Fibroblast of the aortic adventitia (primary cell): ENCODE measurements at regions not wholly inside any gene's neighbourhood (a gene's known extent, or its start where the extent isn't known, plus 50 kb on each side); places are given as distances from the start of the nearest gene placed in this dataset.

Experiments
- DNase-seq: peaks from one replicate; pipeline ENCODE4 v3.0.0-alpha.2; 2010; ENCODE audit warnings: low read depth
- H3K4me3 ChIP-seq: 2 replicates; pipeline ENCODE4 v1.5.1; 2011; ENCODE audit warnings: low read depth, mild to moderate bottlenecking, control low read depth, low read length, moderate library complexity
- TF ChIP-seq, protein P1 (sequence below): IDR thresholded peaks from 2 replicates; pipeline ENCODE4 v1.5.1; 2011; ENCODE audit warnings: mild to moderate bottlenecking, low read length, control low read depth, inconsistent platforms; ENCODE audit not compliant: insufficient read depth

DNA sequence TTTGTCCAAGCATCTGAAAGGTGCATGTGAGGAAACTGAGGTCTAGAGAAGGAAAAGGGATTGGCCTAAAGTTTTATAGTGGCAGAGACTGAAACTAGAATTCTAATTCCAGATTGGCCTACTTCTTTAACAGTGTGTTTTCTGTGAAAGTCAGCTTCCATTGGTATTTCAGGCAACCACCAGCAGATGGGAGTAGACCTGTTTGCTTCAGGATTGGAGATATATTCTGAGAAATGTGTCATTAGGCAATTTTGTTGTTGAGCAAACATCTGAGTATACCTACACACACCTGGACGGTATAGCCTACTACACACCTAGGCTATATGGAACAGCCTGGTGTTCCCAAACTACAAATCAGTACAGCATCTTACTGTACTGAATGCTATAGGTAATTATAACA lies 207.3 kb upstream of the RADX start:
- TF ChIP-seq, protein P1, sequence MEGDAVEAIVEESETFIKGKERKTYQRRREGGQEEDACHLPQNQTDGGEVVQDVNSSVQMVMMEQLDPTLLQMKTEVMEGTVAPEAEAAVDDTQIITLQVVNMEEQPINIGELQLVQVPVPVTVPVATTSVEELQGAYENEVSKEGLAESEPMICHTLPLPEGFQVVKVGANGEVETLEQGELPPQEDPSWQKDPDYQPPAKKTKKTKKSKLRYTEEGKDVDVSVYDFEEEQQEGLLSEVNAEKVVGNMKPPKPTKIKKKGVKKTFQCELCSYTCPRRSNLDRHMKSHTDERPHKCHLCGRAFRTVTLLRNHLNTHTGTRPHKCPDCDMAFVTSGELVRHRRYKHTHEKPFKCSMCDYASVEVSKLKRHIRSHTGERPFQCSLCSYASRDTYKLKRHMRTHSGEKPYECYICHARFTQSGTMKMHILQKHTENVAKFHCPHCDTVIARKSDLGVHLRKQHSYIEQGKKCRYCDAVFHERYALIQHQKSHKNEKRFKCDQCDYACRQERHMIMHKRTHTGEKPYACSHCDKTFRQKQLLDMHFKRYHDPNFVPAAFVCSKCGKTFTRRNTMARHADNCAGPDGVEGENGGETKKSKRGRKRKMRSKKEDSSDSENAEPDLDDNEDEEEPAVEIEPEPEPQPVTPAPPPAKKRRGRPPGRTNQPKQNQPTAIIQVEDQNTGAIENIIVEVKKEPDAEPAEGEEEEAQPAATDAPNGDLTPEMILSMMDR, result peak; percentile 24
- H3K4me3 ChIP-seq, result no peak overlapping the region
- no peak for DNase-seq

DNA sequence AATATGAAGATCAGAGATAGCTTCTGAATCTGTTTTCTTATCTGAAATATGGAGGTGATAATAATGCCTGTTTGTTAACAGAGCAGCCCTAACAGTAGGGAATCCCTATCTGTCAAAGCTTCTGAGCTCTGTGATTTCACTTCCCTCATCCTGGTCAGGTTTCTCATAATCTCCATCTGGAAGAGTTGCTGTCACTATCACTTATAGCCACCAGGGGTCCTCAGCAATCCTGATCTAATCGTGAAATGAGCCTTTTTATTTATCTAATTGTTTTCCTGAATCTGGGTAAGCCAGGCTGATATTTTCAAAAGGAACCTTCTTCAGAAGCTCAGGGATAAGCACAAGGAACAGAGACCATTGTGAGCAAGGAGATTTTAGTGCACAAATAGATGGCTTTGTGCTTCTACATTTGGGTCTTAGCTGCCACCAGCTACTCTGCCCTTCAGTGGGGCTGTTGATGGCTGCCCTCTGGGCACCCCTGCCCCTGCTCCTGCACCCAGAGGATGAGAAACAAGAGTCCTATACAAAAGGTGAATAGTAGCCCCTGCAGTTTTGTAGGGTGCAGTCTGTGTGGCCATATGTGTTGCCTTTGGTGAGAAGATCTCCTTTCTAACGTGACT lies 196.4 kb upstream of the RADX start:
- DNase-seq, result peak; percentile 38
- H3K4me3 ChIP-seq, result no peak overlapping the region
- TF ChIP-seq, protein P1, result peak; percentile 82

DNA sequence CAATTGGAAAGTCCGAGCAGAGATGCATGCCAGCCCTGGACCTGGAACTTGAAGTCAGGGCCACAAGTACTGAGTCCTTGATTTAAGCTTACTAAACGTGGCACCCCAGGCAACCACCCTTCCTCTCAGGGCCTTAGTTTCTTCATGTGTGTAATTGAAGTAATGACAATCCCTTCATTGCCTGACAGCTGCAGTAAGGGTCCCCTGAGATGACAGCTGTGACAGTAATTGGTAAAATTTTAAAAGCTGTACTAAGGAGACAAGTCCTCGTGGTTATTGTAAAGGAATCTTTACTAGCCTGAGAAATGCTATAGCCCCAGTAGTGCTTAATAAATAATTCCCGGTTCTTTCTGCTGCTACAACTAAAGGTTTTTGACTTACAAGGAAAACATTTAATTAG lies 175.1 kb upstream of the RADX start:
- no peak for DNase-seq
- TF ChIP-seq, protein P1, result no peak
- no peak overlapping the region for H3K4me3 ChIP-seq

DNA sequence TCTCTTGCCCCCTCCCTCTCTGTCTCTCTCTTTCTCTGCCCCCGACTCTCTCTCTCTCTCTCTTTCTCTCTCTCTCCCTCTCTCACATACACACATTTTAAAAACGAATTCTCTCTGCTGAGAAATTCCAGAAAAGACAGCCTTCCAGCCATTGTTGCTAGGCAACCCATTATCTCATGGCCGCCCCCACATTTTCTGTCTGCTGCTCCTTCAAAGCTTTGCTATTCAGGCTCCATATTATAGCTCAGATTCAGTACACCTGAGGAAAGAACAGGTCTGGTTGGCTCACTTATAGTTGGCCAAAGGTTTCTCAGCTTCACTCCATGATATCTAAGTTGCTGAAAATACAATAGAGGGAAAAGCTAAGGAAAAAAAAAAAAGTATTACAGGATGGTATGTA lies 174.4 kb upstream of the RADX start:
- TF ChIP-seq, protein P1, result no peak
- no peak for DNase-seq
- no peak overlapping the region for H3K4me3 ChIP-seq

DNA sequence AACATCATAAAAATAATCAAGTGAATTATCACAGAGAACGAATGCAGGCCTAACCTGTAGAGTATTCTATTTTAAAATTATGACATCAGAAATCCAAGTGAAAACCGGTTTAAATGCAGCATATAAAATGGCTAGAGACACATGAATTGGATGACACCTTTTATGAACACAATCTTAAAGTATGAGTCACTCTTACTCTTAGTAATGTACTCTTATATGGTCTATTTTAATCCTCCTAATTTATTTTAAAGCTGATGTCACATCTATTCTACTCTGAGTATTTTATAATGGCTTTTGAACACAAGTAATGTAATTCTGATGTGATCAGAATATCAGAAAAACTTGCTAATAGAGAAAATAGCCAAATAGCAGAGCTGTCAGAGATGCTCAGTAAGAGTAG lies 161.4 kb upstream of the RADX start:
- DNase-seq, result no peak
- TF ChIP-seq, protein P1, result no peak
- no peak overlapping the region for H3K4me3 ChIP-seq

DNA sequence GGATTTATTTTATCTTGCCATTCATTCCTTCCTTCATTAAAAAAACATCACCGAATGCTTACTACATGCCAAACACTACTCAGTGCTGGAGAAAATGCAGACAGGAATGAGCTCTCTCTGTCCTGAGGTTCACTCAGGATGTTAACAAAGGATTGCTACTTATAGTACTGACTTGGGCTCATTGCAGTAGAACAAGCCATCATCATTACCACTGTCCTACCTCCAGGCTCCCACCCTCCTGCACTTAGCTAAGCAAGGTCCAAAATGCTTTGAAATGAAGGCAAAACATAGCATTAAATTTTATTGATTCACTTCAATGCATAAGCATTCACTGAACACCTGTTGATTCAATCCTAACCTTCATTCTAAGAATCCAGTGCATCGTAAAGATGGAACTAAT lies 159.8 kb upstream of the RADX start:
- H3K4me3 ChIP-seq, result no peak overlapping the region
- DNase-seq, result no peak
- TF ChIP-seq, protein P1, result no peak

DNA sequence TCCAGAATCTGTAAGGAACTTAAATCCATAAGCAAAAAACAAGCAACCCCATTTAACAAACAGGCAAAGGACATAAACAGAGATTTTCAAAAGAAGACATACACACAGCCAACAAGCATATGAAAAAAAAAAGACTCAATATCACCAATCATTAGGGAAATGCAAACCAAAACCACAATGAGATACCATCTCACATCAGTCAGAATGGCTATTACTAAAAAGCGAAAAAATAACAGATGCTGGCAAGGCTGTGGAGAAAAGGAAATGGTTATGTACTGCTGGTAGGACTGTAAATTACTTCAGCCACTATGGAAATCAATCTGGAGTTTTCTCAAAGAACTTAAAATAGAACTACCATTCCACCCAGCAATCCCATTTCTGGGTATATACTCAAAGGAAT lies 156.8 kb upstream of the RADX start:
- DNase-seq, result no peak
- no peak overlapping the region for H3K4me3 ChIP-seq
- TF ChIP-seq, protein P1, result no peak
